GM12878 (cell line): ENCODE measurements at regions not wholly inside any gene's neighbourhood (a gene's known extent, or its start where the extent isn't known, plus 50 kb on each side); places are given as distances from the start of the nearest gene placed in this dataset.

Source experiments
- CEBPB ChIP-seq, 2 experiments: fragments of 150-350 bp in 1 of 2; IDR thresholded peaks; 2 replicates each; pipeline ENCODE4 v1.6.1; 2012 to 2014; ENCODE audit warnings: low read depth in 2 of 2, low read length in 2 of 2, borderline replicate concordance in 1 of 2, inconsistent platforms in 1 of 2
- CTCF ChIP-seq, 3 experiments: IDR thresholded peaks in 2 of 3; conservative IDR thresholded peaks in 1 of 3; 2 replicates each; pipeline ENCODE4 v1.5.1; 2011; ENCODE audit warnings: low read depth in 3 of 3, low read length in 3 of 3, mild to moderate bottlenecking in 3 of 3, control low read depth in 2 of 3, moderate library complexity in 2 of 3, inconsistent platforms in 1 of 3, mixed read lengths in 1 of 3; ENCODE audit not compliant: control insufficient read depth in 2 of 3, insufficient read depth in 1 of 3; ENCODE audit errors: extremely low read depth in 1 of 3
- HDAC2 ChIP-seq: fragments of 200-600 bp; sonication (generic); IDR thresholded peaks from 2 replicates; pipeline ENCODE4 v1.6.1; 2017
- RCOR1 ChIP-seq: conservative IDR thresholded peaks from 2 replicates; pipeline ENCODE4 v1.6.1; 2012; ENCODE audit warnings: low read depth, low read length, improper control_type of control experiment
- RFX5 ChIP-seq: IDR thresholded peaks from 2 replicates; pipeline ENCODE4 v1.6.1; 2011; ENCODE audit warnings: low read depth, low read length, improper control_type of control experiment

GRCh38 chr7:68547799-68548198, 1050.5 kb upstream of the AUTS2 start:
- TF ChIP-seq CEBPB (IDR thresholded peaks at IDR 0.05; ENCODE audit: borderline replicate concordance in 1 of 2, low read depth in 2 of 2, low read length in 2 of 2) (no peak), CTCF (IDR thresholded peaks at IDR 0.05 in 2 of 3, conservative IDR thresholded peaks at IDR 0.05 in 1 of 3; ENCODE audit: control insufficient read depth in 2 of 3, extremely low read depth in 1 of 3, insufficient read depth in 1 of 3, low read depth in 3 of 3, low read length in 3 of 3) (no peak), RFX5 (no peak), RCOR1 (no peak), HDAC2 (no peak)
